ENCODE measurements at regions not wholly inside any gene's neighbourhood (a gene's known extent, or its start where the extent isn't known, plus 50 kb on each side); places are given as distances from the start of the nearest gene placed in this dataset.
"Not testable (repeated sequence)": the region's sequence is repeated elsewhere in the genome, so short reads cannot be mapped to it uniquely, and the experiment has no call there.

DNA sequence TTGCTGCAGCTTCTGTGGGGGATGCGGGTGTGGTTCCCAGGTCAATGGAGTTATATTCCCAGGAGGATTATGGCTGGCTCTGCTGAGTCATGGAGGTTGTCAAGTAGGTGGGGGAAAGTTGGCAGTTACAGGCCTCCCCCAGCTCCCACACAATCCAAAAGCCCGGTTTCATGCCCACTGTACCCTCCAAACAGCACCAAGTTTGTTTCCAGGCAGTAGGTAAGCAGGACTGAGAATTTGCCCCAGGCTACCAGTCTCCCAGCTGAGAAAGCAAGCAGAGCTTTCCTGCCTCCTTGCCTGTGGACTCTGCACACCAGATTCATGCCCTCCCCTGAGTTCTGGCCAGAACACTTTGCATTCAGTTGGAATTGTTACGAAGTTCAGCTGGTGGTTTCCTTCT, 578.2 kb downstream of the MEI4 start:
- no peak for DNase-seq

DNA sequence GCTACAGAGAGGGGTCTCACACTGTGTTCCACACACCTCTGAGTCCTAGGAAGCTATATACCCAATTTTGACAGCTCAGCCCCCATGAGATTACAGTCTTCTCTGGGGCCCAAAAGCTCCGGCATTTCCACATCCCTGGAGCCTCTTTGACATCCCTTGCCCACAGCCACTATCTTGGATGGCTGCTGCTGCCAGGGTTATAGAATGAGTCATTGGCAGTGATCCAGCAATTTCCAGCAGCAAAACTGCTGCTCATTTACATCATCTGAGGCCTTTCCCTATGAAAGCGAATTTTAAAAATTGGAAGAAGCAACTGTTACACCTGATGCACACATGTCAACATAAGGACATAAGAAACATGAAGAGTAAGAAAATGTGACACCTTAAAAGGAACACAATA, 590.7 kb downstream of the MEI4 start:
- no peak for DNase-seq

DNA sequence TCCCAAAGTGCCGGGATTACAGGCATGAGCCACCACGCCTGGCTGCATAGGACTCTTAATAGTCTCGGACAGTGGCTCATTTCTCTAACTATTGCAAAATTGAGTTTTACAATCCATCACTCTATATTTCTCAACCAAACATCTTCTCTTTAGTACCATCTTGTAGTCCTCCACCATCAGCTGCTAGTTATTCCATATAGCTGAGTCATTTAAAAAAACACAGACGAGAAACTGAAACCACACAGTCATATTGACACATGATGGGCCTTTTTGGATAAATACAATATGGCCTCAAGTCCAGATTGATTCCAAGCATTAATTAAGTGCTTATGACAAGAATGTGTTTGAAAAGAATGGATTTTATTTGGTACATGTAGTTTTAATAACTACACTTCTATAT, 599.1 kb downstream of the MEI4 start:
- no peak for DNase-seq

DNA sequence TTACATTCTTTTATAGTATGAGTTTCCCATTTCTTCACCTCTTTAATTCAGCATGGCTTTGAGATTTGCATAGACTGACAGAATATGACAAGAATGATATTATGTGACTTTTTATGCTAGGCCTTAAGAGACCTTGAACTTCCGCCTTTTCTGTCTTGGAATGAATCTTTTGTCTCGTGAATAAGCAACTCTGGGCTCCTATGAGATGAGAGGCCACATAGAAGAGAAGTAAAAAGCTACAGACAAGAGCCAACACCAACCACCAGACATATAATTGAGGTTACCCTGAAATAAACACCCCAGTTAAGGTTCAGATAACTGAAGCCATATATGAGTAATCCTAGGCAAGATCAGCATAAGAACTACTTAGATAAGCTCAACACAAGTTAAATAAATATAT, 600.8 kb downstream of the MEI4 start:
- no peak for DNase-seq

DNA sequence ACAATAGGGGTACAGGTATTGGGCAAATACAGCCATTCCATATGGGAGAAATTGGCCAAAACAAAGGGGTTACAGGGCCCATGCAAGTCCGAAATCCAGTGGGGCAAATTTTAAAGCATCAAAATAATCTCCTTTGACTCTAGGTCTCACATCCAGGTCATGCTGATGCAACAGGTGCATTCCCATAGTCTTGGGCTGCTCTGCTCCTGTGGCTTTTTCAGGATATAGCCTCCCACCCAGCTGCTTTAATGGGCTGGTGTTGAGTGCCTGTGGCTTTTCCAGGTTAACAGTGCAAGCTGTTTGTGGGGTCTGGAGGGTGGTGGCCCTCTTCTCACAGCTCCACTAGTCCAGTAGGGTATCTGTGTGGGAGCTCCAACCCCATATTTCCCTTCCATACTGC, 607.1 kb downstream of the MEI4 start:
- no peak for DNase-seq

DNA sequence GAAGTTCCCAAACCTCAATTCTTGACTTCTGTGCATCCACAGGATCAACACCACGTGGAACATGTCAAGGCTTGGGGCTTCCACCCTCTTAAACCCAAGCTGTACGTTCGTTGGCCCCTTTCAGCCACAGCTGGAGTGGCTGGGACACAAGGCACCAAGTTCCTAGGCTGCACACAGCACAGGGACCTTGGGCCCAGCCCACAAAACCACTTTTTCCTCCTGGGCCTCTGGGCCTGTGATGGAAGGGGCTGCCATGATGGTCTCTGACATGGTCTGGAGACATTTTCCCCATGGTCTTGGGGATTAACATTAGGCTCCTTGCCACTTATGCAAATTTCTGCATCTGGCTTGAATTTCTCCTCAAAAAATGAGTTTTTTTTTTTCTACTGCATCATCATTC, 606.9 kb upstream of the IRAK1BP1 start:
- not testable (repeated sequence) for DNase-seq

DNA sequence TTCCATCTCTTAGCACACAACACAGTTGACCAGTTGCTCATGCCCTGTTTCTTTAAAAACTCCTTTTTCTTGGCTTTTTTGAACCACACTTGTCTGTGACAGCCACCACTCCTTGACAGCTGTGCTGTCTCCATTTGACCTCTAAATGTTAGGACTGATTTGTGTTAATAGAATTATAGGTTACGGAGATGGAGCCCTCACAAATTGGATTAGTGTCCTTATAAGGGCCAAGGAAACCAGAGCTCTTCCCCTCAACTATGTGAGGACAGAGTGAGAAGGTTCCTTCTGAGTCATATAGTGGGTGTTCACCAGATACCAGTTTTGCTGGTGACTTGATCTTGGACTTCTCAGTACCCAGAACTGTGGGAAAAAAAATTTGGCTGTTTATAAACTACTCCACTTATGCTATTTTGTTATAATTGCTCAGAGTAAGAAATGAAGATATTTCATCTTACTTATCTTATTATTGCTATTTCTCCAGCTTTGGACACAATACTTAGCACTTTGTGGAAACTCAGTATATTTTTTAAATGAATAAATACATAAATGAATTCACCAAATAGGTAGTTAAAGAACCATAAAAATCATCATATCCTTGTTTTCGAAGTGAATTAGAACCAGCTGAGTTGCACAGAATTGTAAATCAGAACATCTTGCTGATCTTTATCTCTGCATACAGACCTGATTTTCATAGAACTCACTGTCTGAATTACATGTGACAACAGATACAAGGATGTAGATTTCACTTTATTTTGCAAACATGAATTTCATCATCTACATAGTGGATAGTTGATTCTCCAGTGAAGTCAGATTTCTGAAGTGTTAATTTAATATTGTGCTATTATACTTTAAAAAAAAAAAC, 598.5 kb upstream of the IRAK1BP1 start:
- DNase-seq, result no peak

DNA sequence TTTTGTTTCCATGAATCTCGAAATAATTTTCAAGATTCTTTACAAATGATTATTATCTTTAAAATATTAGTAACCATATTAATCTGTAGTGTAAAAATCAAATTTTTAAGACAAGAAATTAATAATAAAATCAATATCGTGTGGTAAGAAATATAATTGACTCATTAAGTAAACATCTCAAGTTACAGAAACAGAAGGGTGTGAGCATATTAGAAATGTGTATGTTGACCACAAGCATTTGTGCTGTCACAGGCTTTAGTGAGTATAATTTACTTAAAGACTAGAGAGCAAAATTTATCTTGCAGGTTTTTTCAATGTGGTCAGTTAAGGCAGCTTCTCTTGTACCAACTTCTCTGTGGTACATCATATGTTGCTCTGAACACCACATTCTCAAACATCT, 566.5 kb upstream of the IRAK1BP1 start:
- no peak for DNase-seq

DNA sequence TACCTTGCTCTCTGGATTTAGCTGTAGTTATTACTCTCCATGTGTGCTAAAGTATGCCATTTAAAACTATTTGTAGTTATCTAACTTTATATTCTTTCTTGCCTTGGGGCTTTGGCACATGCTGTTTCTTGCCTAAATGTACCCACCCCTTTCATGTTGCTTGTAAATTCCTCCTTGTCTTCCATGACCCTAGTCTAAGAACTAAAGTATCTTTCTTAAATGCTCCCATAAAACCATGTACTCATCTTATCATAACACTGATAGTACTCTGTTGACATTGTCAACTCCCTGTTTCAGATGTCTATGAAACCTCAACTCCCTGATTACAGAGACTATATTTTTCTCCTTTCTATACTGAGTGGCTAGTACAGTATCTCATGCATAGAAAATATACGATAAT, 564.9 kb upstream of the IRAK1BP1 start:
- DNase-seq, result no peak

DNA sequence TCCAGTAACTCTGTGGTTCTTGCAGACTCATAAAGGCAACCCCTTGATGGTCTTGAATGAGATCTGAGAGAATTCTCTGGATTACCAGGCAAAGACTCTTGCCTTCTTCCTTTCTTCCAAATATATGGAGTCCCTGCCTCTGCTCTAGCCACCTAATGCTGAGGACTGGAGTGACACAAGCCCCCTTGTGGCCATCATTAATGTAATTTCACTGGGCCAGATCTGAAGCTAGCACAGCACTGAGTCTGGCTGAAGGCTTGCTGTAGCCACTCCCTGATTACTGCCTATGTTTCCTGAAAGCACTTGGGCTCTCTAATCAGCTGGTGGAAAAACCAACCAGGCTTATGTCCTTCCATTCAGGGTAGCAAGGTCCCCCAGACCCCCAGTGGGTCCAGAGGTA, 559.3 kb upstream of the IRAK1BP1 start:
- no peak for DNase-seq

DNA sequence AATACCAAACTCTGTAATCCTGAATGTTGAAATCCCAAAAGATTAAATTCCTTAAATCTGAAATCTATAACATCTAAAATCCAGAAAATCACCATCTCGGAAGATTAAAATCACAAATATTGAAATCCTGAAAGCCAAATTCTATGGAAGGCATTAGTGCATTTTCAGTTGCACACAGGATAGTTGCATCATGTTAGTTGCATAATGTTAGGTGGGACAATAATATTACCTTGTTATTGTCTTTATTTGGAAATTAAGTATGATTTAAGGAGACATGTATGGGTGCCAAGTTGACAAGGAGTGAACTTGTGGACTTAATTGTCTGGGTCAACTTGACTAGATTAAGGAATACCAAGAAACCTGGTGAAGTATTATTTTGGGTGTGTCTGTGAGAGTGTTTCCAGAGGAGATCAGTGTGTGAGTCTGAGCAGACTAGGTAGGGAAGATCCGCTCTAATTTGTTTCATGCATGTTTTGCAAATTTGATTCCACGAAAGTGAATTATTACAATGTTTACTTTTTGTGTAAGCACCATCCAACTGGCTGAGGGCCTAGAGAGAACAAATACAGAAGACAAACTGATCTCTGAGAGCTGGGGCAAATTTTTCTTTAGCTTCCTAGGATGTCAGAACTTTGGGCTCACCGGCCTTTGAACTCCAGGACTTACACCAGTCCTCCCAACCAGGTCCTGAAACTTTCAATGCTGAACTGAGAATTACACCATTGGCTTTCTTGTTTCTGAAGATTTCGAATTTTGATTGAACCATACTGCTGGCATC, 545.1 kb upstream of the IRAK1BP1 start:
- DNase-seq, result no peak

DNA sequence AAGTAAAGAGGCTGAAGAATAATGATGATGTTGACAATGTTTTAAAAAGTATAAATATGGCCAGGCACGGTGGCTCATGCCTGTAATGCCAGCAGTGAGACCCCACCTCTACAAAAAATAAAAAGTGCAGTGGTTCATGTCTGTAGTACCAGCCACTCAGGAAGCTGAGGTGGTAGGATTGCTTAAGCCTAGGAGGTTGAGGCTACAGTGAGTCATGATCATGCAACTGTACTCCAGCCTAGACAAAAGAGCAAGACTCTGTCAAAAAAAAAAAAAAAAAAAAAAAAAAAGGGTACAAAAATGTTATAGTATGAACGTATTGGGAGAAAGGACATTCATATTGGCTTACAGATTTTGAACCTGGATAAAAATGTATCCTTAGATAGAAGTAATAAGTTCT, 543.1 kb upstream of the IRAK1BP1 start:
- no peak for DNase-seq

DNA sequence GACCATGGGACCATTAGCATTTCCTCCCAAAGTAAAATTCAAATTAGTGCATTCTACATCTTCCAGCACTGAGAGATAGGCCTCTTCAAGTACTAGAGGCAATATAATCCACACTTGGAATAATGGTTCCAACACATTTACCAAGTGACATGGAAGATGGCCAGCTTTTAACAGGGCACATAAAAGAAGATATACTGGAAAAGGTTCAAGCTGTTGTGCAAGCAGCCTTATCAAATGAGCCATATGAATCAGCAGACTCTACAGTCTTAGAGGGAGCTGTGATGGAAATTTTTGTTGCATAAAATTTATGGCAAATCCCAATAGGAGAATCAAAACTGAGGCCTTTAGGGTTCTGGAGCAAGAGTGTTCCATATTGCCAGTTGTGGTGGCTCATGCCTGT, 526.6 kb upstream of the IRAK1BP1 start:
- no peak for DNase-seq

DNA sequence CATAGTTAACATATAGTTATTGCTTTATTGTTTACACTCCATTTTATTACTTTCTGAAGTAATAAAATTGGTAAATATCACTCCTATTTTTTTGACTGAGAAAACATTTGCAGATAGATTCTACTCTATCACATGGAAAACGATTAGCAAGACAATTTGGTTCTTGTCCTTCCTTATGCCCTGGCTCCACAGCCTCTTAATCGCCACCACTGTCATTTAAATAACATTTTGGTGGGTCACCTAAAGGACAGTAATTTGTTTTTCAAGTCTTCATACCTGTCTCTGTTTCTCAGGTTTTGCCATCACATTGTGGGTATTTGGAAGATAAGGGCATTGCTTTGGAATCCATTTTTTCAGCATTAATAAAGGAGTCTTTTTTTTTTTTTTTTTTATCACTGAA, 521.5 kb upstream of the IRAK1BP1 start:
- no peak for DNase-seq

DNA sequence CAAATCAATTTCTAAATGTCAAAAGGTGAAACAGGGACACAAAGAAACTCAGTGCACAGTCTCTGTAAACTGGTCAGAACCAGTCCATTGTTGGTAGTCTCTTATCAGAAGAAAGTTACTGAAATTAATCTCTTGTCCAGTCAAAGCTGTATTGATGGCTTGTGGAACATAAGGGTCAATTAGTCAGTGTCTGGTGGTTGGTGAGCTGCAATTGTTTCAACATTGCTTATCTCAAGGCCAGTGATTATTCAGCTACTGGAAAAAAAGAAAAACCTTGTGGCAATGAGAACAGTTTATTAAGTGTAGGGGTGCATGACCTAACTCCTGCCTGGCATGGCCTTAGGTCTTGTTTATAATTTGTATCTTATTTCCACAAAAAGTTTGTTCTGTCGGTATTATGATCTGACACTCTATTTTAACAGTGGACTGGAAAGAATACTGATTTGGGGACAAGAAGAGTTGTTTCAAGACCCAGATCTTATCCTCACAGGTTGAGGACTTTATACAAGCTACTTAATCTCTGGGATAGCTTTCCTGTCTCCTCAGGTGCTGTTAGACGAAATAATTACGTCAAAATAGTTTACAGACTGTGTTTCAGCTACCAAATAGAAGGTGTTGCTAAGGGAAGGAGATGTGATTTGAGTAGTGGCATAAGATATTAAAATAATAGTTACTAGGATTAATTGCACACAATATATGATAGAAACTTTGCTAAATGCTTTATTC, 520.0 kb upstream of the IRAK1BP1 start:
- no peak for DNase-seq

DNA sequence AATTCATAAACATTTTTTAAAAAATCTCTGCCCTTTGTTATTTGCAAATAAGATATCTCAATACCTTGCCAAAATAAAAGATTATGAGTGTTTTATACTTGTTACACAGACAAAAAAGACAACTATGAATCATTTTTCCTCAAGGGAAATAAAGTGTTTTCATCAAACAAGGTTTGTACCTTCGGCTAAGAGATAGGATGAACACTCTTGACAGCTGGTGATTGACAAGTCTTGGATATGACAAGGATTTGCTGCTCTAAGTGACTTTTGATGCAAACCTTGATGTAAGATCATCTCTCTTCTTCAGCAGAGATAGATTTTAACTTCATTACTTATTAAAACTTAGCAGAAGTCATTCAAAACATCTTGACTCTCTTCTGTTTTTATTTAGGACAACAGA, 514.3 kb upstream of the IRAK1BP1 start:
- DNase-seq, result no peak

DNA sequence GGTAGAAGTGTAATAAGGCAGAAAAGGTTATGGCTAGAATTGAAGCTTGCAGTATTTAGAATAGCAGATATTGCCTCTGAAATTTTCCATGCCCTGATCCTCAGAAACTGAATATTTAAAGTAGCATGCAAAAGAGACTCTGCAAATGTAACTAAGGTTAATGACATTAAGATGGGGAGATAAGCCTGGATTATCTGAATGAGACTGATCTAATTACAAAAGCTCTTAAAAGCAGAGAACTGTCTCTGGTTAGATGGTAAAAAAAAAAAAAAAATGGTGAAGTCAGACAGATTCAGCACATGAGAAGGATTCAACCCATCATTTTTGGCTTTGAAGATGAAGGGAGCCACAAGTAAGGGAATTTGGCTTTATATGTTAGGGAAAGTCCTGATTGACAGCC, 503.7 kb upstream of the IRAK1BP1 start:
- no peak for DNase-seq

DNA sequence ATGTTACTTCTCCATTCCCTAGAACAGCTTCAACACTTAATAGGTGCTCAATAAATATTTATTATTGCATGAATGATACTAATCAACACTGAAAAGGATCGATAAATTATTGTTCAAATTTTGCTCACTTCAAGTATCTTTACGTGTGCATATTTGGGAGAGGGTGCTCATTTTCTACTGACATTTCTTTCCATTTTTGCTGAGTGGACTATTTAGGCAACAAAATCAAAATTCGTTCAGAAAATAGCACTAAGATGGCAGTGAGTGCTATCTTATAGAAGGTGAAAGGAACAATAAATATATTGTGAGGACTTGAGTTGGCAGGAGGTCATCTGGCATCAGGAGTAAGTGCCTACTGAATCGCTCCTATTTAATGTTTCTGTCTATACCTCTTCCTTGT, 501.9 kb upstream of the IRAK1BP1 start:
- DNase-seq, result no peak

DNA sequence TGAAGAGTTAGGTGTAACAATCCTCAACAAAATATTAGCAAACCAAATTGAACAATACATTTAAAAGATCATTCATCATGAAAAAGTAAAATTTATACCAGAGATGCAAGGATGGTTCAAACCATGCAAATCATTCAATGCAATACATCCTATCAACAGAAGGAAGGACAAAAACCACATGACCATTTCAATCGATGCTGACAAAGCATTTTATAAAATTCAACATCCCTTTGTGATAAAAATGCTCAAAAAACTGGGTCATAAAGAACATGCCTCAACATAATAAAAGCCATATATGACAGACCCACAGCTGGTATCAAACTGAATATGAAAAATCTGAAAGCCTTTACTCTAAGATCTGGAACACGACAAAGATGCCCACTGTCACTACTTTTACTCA, 490.3 kb upstream of the IRAK1BP1 start:
- DNase-seq, result no peak

DNA sequence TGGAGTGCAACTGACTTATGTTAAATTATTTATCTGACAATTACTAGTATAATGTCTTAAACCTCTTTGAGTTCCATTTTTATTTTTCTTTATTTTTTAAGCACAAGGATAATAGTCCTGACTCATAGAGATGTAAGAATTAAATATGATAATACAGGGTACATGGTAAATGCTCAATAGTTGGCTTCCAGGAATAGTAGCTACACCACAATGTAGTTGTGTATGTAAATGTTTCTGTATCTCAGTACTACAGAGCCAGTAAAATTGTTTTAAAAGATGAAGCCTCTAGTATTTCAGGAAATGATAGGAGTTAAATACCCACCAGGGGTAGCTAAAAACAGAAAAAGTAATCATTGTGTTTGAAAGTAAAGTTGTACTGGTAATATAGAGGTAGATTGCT, 487.4 kb upstream of the IRAK1BP1 start:
- no peak for DNase-seq

DNA sequence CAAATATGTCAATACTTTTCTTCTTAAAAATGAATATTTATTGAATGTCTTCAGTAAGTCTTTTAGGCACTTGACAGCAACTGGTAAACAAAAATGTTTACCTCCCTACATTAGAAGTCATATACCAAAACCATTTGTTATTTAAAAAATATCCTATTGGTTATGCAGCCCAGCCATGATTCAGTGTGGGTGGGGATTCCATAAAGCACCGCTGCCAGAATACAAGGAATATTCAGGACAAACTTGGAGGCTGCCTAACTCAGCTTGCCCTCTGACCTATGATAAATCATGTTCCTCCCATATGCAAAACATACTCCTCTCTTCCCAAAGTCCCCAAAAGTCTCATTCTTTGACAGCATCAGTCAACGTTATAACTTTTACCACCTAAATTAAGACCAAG, 486.8 kb upstream of the IRAK1BP1 start:
- DNase-seq, result no peak

DNA sequence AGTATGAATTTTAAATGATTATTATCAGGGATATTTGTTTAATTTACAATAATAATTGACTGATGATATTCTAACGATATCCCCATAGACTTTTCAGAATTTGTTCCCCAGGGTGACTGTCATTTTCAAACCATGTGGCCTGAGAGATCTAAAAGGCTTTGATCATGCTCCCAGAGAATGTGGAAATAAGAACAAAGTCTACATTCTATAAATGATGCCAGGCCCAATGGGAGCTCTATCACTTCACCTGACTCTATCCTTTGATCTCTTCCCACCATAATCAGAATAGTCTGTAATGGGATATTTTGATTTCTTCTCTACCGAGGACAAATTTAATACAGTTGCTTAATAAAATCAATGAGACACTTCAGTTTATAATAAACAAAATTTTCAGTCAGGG, 483.4 kb upstream of the IRAK1BP1 start:
- no peak for DNase-seq

DNA sequence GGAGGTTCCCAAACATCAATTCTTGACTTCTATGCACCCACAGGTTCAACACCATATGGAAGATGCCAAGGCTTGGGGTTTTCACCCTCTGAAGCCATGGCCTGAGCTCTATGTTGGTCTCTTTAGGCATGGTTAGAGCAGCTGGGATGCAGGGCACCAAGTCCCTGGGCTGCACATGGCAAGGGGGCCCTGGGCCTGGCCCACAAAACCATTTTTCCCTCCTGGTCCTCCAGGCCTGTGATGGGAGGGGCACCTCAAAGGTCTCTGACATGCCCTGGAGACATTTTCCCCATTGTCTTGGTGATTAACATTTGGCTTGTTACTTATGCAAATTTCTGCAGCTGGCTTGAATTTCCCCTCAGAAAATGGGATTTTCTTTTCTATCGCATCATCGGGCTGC, 480.5 kb upstream of the IRAK1BP1 start:
- not testable (repeated sequence) for DNase-seq
